Neural cell (in vitro differentiated cells): ENCODE measurements at regions not wholly inside any gene's neighbourhood (a gene's known extent, or its start where the extent isn't known, plus 50 kb on each side); places are given as distances from the start of the nearest gene placed in this dataset.

Experiments
- H2AFZ ChIP-seq: fragments of 200-600, 300-800 bp; sonication (generic), shearing (Covaris generic); 2 replicates; pipeline ENCODE4 v1.6.0; 2014; ENCODE audit warnings: low read depth, mild to moderate bottlenecking, antibody characterized with exemption, low read length, moderate library complexity
- H3F3A ChIP-seq: fragments of 200-600 bp; shearing (Covaris generic); 2 replicates; pipeline ENCODE4 v1.6.1; 2016; ENCODE audit warnings: mild to moderate bottlenecking, moderate library complexity, mixed read lengths, antibody characterized with exemption, low read length; ENCODE audit not compliant: insufficient read depth, poor library complexity, severe bottlenecking
- H3K27ac ChIP-seq: fragments of 200-600, 300-800 bp; sonication (generic), shearing (Covaris generic); 2 replicates; pipeline ENCODE4 v1.5.1; 2014; ENCODE audit warnings: mild to moderate bottlenecking, low read length, moderate library complexity
- H3K27me3 ChIP-seq: fragments of 300-800, 200-600 bp; sonication (generic), shearing (Covaris generic); 2 replicates; pipeline ENCODE4 v1.6.0; 2014; ENCODE audit warnings: mild to moderate bottlenecking, low read depth, low read length, moderate library complexity; ENCODE audit not compliant: insufficient read depth
- H3K36me3 ChIP-seq: fragments of 300-800, 200-600 bp; sonication (generic), shearing (Covaris generic); 2 replicates; pipeline ENCODE4 v1.5.1; 2014; ENCODE audit warnings: mild to moderate bottlenecking, antibody characterized with exemption, low read length, moderate library complexity; ENCODE audit not compliant: insufficient read depth
- H3K4me2 ChIP-seq: fragments of 300-800, 200-600 bp; sonication (generic), shearing (Covaris generic); 2 replicates; pipeline ENCODE4 v1.6.0; 2014; ENCODE audit warnings: mild to moderate bottlenecking, low read length
- H3K4me3 ChIP-seq: fragments of 300-800, 200-600 bp; sonication (generic), shearing (Covaris generic); 2 replicates; pipeline ENCODE4 v1.5.1; 2014; ENCODE audit warnings: mild to moderate bottlenecking, low read length, moderate library complexity
- H3K79me2 ChIP-seq: fragments of 200-600 bp; shearing (Covaris generic); replicated peaks from 2 replicates; pipeline ENCODE4 v1.6.0; 2014; ENCODE audit warnings: mild to moderate bottlenecking, low read length, moderate library complexity; ENCODE audit not compliant: insufficient read depth
- H3K9ac ChIP-seq: fragments of 300-800, 200-600 bp; sonication (generic), shearing (Covaris generic); 2 replicates; pipeline ENCODE4 v1.6.1; 2016; ENCODE audit warnings: mild to moderate bottlenecking, low read length, mixed read lengths
- H3K9me2 ChIP-seq: fragments of 200-600 bp; shearing (Covaris generic); 2 replicates; pipeline ENCODE4 v1.6.1; 2016; ENCODE audit warnings: mild to moderate bottlenecking, low read length, mixed read lengths; ENCODE audit not compliant: insufficient read depth
- H3K9me3 ChIP-seq: fragments of 200-600, 300-800 bp; sonication (generic), shearing (Covaris generic); 2 replicates; pipeline ENCODE4 v1.6.1; 2016; ENCODE audit warnings: mild to moderate bottlenecking, mixed run types, low read length, moderate library complexity, mixed read lengths
- H4K20me1 ChIP-seq: fragments of 200-600 bp; shearing (Covaris generic); 2 replicates; pipeline ENCODE4 v1.6.1; 2016; ENCODE audit warnings: mild to moderate bottlenecking, mixed run types; ENCODE audit not compliant: insufficient read depth
- CTCF ChIP-seq: fragments of 450-650 bp; IDR thresholded peaks from 2 replicates; pipeline ENCODE4 v1.5.1; 2014; ENCODE audit warnings: antibody characterized with exemption, mild to moderate bottlenecking, moderate library complexity; ENCODE audit not compliant: poor library complexity, severe bottlenecking
- EP300 ChIP-seq: fragments of 450-650 bp; conservative IDR thresholded peaks from 2 replicates; pipeline ENCODE4 v1.6.1; 2014; ENCODE audit warnings: antibody characterized with exemption, mild to moderate bottlenecking, moderate library complexity; ENCODE audit not compliant: poor library complexity, severe bottlenecking
- EZH2 ChIP-seq: fragments of 200-600, 300-800 bp; shearing (Covaris generic), sonication (generic); IDR thresholded peaks from 2 replicates; pipeline ENCODE4 v1.6.1; 2014; ENCODE audit warnings: antibody characterized with exemption, low read length, borderline replicate concordance, mild to moderate bottlenecking; ENCODE audit not compliant: insufficient read depth, poor library complexity, severe bottlenecking
- POLR2AphosphoS5 ChIP-seq: IDR thresholded peaks from 2 replicates; pipeline ENCODE4 v1.6.1; 2012
- RAD21 ChIP-seq: fragments of 450-650 bp; conservative IDR thresholded peaks from 2 replicates; pipeline ENCODE4 v1.6.1; 2014; ENCODE audit warnings: antibody characterized with exemption, mild to moderate bottlenecking, moderate library complexity
- SMC3 ChIP-seq: fragments of 450-650 bp; conservative IDR thresholded peaks from 2 replicates; pipeline ENCODE4 v1.6.1; 2014; ENCODE audit warnings: antibody characterized with exemption, mild to moderate bottlenecking, moderate library complexity; ENCODE audit not compliant: poor library complexity
- TAF1 ChIP-seq: IDR thresholded peaks from 2 replicates; pipeline ENCODE4 v1.6.1; 2012; ENCODE audit warnings: low read depth
- TF ChIP-seq, protein P1 (sequence below): IDR thresholded peaks from 2 replicates; pipeline ENCODE4 v1.6.1; 2012; ENCODE audit warnings: borderline replicate concordance

- Histone ChIP-seq H3K9me2 (no peaks in the 10 kb centered on the region), H4K20me1 (no peaks in the 10 kb centered on the region)
Measured at GRCh38 chr10:125266966-125267365, 106.6 kb upstream of the CTBP2 start.

GRCh38 chr10:125266541-125266940 is 106.2 kb upstream of the CTBP2 start:
- H3K4me3 ChIP-seq, result no peak overlapping the region
- no peaks in the 10 kb centered on the region for H3K9me3 ChIP-seq
- H3K36me3 ChIP-seq, result no peaks in the 10 kb centered on the region

More at GRCh38 chr10:125266966-125267365, 106.6 kb upstream of the CTBP2 start:
- no peak overlapping the region for H3K27ac ChIP-seq
- no peaks in the 10 kb centered on the region for H3K9me3 ChIP-seq
- no peaks in the 10 kb centered on the region for H3K79me2 ChIP-seq
- TF ChIP-seq CTCF (no peak), POLR2AphosphoS5 (no peak)
- H3F3A ChIP-seq, result no peaks in the 10 kb centered on the region
- H3K4me3 ChIP-seq, result no peak overlapping the region
- H3K9ac ChIP-seq, result no peak overlapping the region
- H3K4me2 ChIP-seq, result no peak overlapping the region
- no peaks in the 10 kb centered on the region for H3K27me3 ChIP-seq
- no peak overlapping the region for H2AFZ ChIP-seq
- H3K36me3 ChIP-seq, result no peaks in the 10 kb centered on the region

More at GRCh38 chr10:125266541-125266940, 106.2 kb upstream of the CTBP2 start:
- Histone ChIP-seq H4K20me1 (no peaks in the 10 kb centered on the region), H3K9ac (no peak overlapping the region), H2AFZ (no peak overlapping the region), H3K4me2 (no peak overlapping the region), H3K27ac (no peak overlapping the region), H3K27me3 (no peaks in the 10 kb centered on the region), H3K79me2 (no peaks in the 10 kb centered on the region), H3K9me2 (no peaks in the 10 kb centered on the region), H3F3A (no peaks in the 10 kb centered on the region)
- TF ChIP-seq TAF1, result no peak
- no peak for TF ChIP-seq CTCF
- no peak for TF ChIP-seq SMC3
- no peak for TF ChIP-seq RAD21
- no peak for TF ChIP-seq EP300
- TF ChIP-seq, protein P1, sequence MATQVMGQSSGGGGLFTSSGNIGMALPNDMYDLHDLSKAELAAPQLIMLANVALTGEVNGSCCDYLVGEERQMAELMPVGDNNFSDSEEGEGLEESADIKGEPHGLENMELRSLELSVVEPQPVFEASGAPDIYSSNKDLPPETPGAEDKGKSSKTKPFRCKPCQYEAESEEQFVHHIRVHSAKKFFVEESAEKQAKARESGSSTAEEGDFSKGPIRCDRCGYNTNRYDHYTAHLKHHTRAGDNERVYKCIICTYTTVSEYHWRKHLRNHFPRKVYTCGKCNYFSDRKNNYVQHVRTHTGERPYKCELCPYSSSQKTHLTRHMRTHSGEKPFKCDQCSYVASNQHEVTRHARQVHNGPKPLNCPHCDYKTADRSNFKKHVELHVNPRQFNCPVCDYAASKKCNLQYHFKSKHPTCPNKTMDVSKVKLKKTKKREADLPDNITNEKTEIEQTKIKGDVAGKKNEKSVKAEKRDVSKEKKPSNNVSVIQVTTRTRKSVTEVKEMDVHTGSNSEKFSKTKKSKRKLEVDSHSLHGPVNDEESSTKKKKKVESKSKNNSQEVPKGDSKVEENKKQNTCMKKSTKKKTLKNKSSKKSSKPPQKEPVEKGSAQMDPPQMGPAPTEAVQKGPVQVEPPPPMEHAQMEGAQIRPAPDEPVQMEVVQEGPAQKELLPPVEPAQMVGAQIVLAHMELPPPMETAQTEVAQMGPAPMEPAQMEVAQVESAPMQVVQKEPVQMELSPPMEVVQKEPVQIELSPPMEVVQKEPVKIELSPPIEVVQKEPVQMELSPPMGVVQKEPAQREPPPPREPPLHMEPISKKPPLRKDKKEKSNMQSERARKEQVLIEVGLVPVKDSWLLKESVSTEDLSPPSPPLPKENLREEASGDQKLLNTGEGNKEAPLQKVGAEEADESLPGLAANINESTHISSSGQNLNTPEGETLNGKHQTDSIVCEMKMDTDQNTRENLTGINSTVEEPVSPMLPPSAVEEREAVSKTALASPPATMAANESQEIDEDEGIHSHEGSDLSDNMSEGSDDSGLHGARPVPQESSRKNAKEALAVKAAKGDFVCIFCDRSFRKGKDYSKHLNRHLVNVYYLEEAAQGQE, result no peak
- TF ChIP-seq EZH2, result no peak
